GM12878 (cell line): ENCODE measurements at regions not wholly inside any gene's neighbourhood (a gene's known extent, or its start where the extent isn't known, plus 50 kb on each side); places are given as distances from the start of the nearest gene placed in this dataset.

Experiments used
- ATAC-seq: fragments of 200-7000 bp; cut with Tn5 transposase; 3 replicates; pipeline ENCODE4 v1.9.1; 2020; ENCODE audit warnings: mild to moderate bottlenecking, moderate library complexity
- BruUV-seq: library from RNA; stranded (reverse); fragments of 400-500 nt; replicated peaks from 2 replicates; lab custom pipeline; 2021; lab: Mats Ljungman, UMichigan
- CTCF ChIA-PET: fragments of 300-600 bp; sonication (Branson Sonifier 250); formaldehyde crosslinking; extraction: SDS; loops from one replicate; lab custom pipeline; 2021; ENCODE audit warnings: inconsistent platforms; lab: Yijun Ruan, JAX
- POLR2A ChIA-PET: fragments of 350-600 bp; formaldehyde crosslinking; extraction: SDS; loops from one replicate; lab custom pipeline; 2021; ENCODE audit warnings: inconsistent platforms; lab: Charles Lee
- RAD21 ChIA-PET: fragments of 300-600 bp; sonication (Branson Sonifier 250); formaldehyde crosslinking; loops from one replicate; lab custom pipeline; 2023; ENCODE audit warnings: antibody characterized with exemption; ENCODE audit not compliant: unreplicated experiment; lab: Charles Lee
- SMC1A ChIA-PET: fragments of 300-600 bp; sonication (Branson Sonifier 250); formaldehyde crosslinking; loops from one replicate; lab custom pipeline; 2023; ENCODE audit not compliant: unreplicated experiment, uncharacterized antibody; lab: Charles Lee
- DNase-seq: peaks from one replicate; pipeline ENCODE4 v3.0.0-alpha.2; 2011; ENCODE audit warnings: low read depth, low spot score
- FAIRE-seq: peaks from 3 replicates; lab custom pipeline; 2011; peaks lifted over from hg19 to GRCh38; lab: Jason Lieb, UNC
- H2AFZ ChIP-seq: 2 replicates; pipeline ENCODE4 v1.6.0; 2011; ENCODE audit warnings: low read depth, low read length, control low read depth; ENCODE audit not compliant: control insufficient read depth
- H3K27ac ChIP-seq: 2 replicates; pipeline ENCODE4 v1.5.1; 2011; ENCODE audit warnings: control low read depth; ENCODE audit not compliant: control insufficient read depth, insufficient read depth
- H3K27me3 ChIP-seq, 2 experiments: replicated peaks in 1 of 2; 2 replicates each; pipeline versions ENCODE4 v1.6.0 to v1.6.1; 2011; ENCODE audit warnings: low read length in 1 of 2; ENCODE audit not compliant: control insufficient read depth in 2 of 2, insufficient read depth in 2 of 2
- H3K36me3 ChIP-seq, 2 experiments: 2 replicates each; pipeline ENCODE4 v1.5.1; 2011; ENCODE audit warnings: low read length in 1 of 2; ENCODE audit not compliant: control insufficient read depth in 2 of 2, insufficient read depth in 2 of 2
- H3K4me1 ChIP-seq: 2 replicates; pipeline ENCODE4 v1.6.1; 2011; ENCODE audit warnings: mild to moderate bottlenecking, low read length, moderate library complexity, mixed read lengths; ENCODE audit not compliant: control insufficient read depth, insufficient read depth
- H3K4me2 ChIP-seq: 2 replicates; pipeline ENCODE4 v1.6.0; 2011; ENCODE audit warnings: control low read depth; ENCODE audit not compliant: control insufficient read depth, insufficient read depth
- H3K4me3 ChIP-seq: fragments of 200-600 bp; sonication (generic); 2 replicates; pipeline ENCODE4 v1.5.1; 2016
- H3K79me2 ChIP-seq: 2 replicates; pipeline ENCODE4 v1.6.0; 2011; ENCODE audit warnings: low read length; ENCODE audit not compliant: control insufficient read depth, insufficient read depth
- H3K9ac ChIP-seq: 2 replicates; pipeline ENCODE4 v1.8.0; 2011; ENCODE audit warnings: low read length, control low read depth, mixed read lengths; ENCODE audit not compliant: control insufficient read depth, insufficient read depth
- H3K9me3 ChIP-seq: replicated peaks from 3 replicates; pipeline ENCODE4 v1.5.1; 2011; ENCODE audit warnings: mild to moderate bottlenecking, low read length; ENCODE audit not compliant: control insufficient read depth, insufficient read depth
- H4K20me1 ChIP-seq: 2 replicates; pipeline ENCODE4 v1.6.0; 2011; ENCODE audit not compliant: control insufficient read depth, insufficient read depth
- DPF2 ChIP-seq: fragments of 450-650 bp; IDR thresholded peaks from 2 replicates; pipeline ENCODE4 v1.6.1; 2017; ENCODE audit warnings: mild to moderate bottlenecking
- FOS ChIP-seq: IDR thresholded peaks from 3 replicates; pipeline ENCODE4 v1.6.1; 2011; ENCODE audit warnings: borderline replicate concordance; ENCODE audit not compliant: insufficient read length; ENCODE audit errors: extremely low read depth
- HDAC6 ChIP-seq: fragments of 200-600 bp; sonication (generic); IDR thresholded peaks from one replicate; pipeline ENCODE4 v1.8.0; 2017; ENCODE audit warnings: antibody characterized with exemption; ENCODE audit not compliant: unreplicated experiment
- IRF4 ChIP-seq: IDR thresholded peaks from 2 replicates; pipeline ENCODE4 v1.6.1; 2011; ENCODE audit warnings: low read depth, low read length
- SP1 ChIP-seq: IDR thresholded peaks from one replicate; pipeline ENCODE4 v1.6.1; 2011; ENCODE audit warnings: low read depth, low read length
- STAT3 ChIP-seq: IDR thresholded peaks from 2 replicates; pipeline ENCODE4 v1.6.1; 2011; ENCODE audit warnings: low read depth, low read length, improper control_type of control experiment
- TAF1 ChIP-seq: IDR thresholded peaks from 2 replicates; pipeline ENCODE4 v1.6.1; 2011; ENCODE audit warnings: mild to moderate bottlenecking, low read depth, low read length, borderline replicate concordance
- ZBED1 ChIP-seq: IDR thresholded peaks from 2 replicates; pipeline ENCODE4 v1.6.1; 2016; ENCODE audit warnings: borderline replicate concordance
- ZNF384 ChIP-seq: IDR thresholded peaks from 2 replicates; pipeline ENCODE4 v1.6.1; 2012; ENCODE audit warnings: low read depth, mild to moderate bottlenecking, low read length, improper control_type of control experiment, borderline replicate concordance
- ZZZ3 ChIP-seq: IDR thresholded peaks from 2 replicates; pipeline ENCODE4 v1.6.1; 2011; ENCODE audit warnings: low read depth; ENCODE audit not compliant: control insufficient read depth, insufficient read length
- WGBS: methylation state at CpG from one replicate; pipeline ENCODE4 v1.1.6; 2016; ENCODE audit warnings: low lambda C conversion rate; ENCODE audit not compliant: insufficient replicate concordance, insufficient coverage; ENCODE audit errors: missing lambda C conversion rate; 5-methylcytosine and 5-hydroxymethylcytosine counted together
- in situ Hi-C: fragments of 300-500 bp; cut with MboI; formaldehyde crosslinking; loops from 9 replicates; pipeline ENCODE4 v1.14.3; 2018; ENCODE audit warnings: mixed read lengths
- intact Hi-C: fragments of 100-400 bp; cut with micrococcal nuclease; formaldehyde crosslinking; loops from one replicate; pipeline ENCODE4 v1.14.2; 2022; ENCODE audit not compliant: unreplicated experiment
- TF ChIP-seq, protein P1 (sequence below): fragments of 450-650 bp; IDR thresholded peaks from 2 replicates; pipeline ENCODE4 v1.6.1; 2016; ENCODE audit warnings: mild to moderate bottlenecking
- TF ChIP-seq, protein P2 (sequence below): fragments of 450-650 bp; IDR thresholded peaks from 2 replicates; pipeline ENCODE4 v1.6.1; 2017; ENCODE audit warnings: mild to moderate bottlenecking, low read depth, inconsistent platforms; ENCODE audit not compliant: poor library complexity, severe bottlenecking
- TF ChIP-seq, protein P3 (sequence below): fragments of 450-650 bp; IDR thresholded peaks from 2 replicates; pipeline ENCODE4 v1.6.1; 2017; ENCODE audit warnings: mild to moderate bottlenecking

DNA sequence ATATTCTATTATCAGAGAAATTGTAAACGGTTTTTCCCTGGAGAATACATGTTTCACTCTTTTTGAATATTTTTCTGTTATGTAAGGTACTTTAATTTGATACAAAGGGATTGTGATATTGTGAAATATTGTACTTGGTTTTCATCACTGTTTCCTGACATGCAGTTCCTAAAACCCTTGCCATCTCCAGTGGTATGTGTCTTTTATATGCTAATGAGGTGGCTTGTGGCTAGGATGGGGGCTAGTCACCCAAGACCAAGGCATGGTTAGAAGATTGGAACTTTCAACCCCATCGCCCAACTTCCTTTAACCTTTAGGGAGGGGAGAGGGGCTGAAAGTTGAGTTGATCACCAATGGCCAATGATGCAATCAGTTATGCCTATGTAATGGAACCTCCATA, 160.6 kb downstream of the TAF11L14 start:
- no peak overlapping the region for H3K4me2 ChIP-seq
- H3K27me3 ChIP-seq = no peaks in the 10 kb centered on the region
- ChIA-PET CTCF (no interaction called here), RAD21 (no interaction called here), POLR2A (no interaction called here), SMC1A (interaction anchor here (1.2 kb wide), 1 partner anchor 578 kb away, joined by 3 read pairs; no protein-coding TSS in a partner anchor)
- H3K9me3 ChIP-seq = no peaks in the 10 kb centered on the region
- intact Hi-C loops = no loop called here
- 3% methylated on average over 2 of the region's 2 CpGs for WGBS
- no peaks in the 10 kb centered on the region for H3K36me3 ChIP-seq
- FAIRE-seq = no peak
- H3K79me2 ChIP-seq = no peaks in the 10 kb centered on the region
- no peak for ATAC-seq
- no peak for DNase-seq
- H4K20me1 ChIP-seq = no peaks in the 10 kb centered on the region
- BruUV-seq = no TSS peak
- no peak overlapping the region for H3K4me3 ChIP-seq
- H2AFZ ChIP-seq = no peak overlapping the region
- H3K4me1 ChIP-seq = no peaks in the 10 kb centered on the region
- in situ Hi-C loops = no loop called here
- no peak overlapping the region for H3K27ac ChIP-seq
- TF ChIP-seq TAF1 (no peak), DPF2 (no peak), STAT3 (no peak), ZZZ3 (no peak), HDAC6 (no peak)
- H3K9ac ChIP-seq = no peak overlapping the region

DNA sequence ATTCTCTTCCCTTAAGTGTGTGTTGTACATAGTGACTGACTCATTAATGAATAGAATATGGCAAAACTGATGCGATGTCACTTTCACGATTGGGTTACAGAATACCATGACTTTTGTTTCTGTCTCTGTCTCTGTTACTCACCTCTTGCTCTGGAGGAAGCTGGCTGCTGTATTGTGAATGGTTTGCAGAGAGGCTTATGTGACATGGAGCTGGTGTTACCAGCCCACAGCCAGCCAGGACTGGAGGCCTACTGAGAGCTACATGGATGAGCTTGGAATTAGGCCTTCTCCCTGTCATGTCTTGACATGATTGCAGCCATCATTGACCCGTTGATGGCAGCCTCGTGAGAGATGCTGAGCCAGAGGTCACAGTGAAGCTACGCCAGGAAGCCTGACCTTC, 161.9 kb downstream of the TAF11L14 start:
- no peak overlapping the region for H2AFZ ChIP-seq
- H3K4me2 ChIP-seq = no peak overlapping the region
- H3K27me3 ChIP-seq = no peaks in the 10 kb centered on the region
- no peaks in the 10 kb centered on the region for H4K20me1 ChIP-seq
- ChIA-PET POLR2A (no interaction called here), CTCF (no interaction called here), SMC1A (no interaction called here), RAD21 (no interaction called here)
- WGBS = 18% methylated on average over 5 of the region's 5 CpGs
- no peaks in the 10 kb centered on the region for H3K4me1 ChIP-seq
- no peak for DNase-seq
- in situ Hi-C loops = no loop called here
- no peak for ATAC-seq
- intact Hi-C loops = no loop called here
- no peak for FAIRE-seq
- no peaks in the 10 kb centered on the region for H3K9me3 ChIP-seq
- H3K9ac ChIP-seq = no peak overlapping the region
- no TSS peak for BruUV-seq
- TF ChIP-seq ZBED1 (no peak), STAT3 (no peak), FOS (no peak), ZNF384 (no peak), IRF4 (no peak), SP1 (no peak)
- TF ChIP-seq, protein P1, sequence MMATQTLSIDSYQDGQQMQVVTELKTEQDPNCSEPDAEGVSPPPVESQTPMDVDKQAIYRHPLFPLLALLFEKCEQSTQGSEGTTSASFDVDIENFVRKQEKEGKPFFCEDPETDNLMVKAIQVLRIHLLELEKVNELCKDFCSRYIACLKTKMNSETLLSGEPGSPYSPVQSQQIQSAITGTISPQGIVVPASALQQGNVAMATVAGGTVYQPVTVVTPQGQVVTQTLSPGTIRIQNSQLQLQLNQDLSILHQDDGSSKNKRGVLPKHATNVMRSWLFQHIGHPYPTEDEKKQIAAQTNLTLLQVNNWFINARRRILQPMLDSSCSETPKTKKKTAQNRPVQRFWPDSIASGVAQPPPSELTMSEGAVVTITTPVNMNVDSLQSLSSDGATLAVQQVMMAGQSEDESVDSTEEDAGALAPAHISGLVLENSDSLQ = no peak
- TF ChIP-seq, protein P2, sequence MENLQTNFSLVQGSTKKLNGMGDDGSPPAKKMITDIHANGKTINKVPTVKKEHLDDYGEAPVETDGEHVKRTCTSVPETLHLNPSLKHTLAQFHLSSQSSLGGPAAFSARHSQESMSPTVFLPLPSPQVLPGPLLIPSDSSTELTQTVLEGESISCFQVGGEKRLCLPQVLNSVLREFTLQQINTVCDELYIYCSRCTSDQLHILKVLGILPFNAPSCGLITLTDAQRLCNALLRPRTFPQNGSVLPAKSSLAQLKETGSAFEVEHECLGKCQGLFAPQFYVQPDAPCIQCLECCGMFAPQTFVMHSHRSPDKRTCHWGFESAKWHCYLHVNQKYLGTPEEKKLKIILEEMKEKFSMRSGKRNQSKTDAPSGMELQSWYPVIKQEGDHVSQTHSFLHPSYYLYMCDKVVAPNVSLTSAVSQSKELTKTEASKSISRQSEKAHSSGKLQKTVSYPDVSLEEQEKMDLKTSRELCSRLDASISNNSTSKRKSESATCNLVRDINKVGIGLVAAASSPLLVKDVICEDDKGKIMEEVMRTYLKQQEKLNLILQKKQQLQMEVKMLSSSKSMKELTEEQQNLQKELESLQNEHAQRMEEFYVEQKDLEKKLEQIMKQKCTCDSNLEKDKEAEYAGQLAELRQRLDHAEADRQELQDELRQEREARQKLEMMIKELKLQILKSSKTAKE = no peak
- TF ChIP-seq, protein P3, sequence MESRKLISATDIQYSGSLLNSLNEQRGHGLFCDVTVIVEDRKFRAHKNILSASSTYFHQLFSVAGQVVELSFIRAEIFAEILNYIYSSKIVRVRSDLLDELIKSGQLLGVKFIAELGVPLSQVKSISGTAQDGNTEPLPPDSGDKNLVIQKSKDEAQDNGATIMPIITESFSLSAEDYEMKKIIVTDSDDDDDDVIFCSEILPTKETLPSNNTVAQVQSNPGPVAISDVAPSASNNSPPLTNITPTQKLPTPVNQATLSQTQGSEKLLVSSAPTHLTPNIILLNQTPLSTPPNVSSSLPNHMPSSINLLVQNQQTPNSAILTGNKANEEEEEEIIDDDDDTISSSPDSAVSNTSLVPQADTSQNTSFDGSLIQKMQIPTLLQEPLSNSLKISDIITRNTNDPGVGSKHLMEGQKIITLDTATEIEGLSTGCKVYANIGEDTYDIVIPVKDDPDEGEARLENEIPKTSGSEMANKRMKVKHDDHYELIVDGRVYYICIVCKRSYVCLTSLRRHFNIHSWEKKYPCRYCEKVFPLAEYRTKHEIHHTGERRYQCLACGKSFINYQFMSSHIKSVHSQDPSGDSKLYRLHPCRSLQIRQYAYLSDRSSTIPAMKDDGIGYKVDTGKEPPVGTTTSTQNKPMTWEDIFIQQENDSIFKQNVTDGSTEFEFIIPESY = no peak
- H3K27ac ChIP-seq = no peak overlapping the region
- H3K4me3 ChIP-seq = no peak overlapping the region
- no peaks in the 10 kb centered on the region for H3K79me2 ChIP-seq
- H3K36me3 ChIP-seq = no peaks in the 10 kb centered on the region
